ENCODE measurements at regions not wholly inside any gene's neighbourhood (a gene's known extent, or its start where the extent isn't known, plus 50 kb on each side); places are given as distances from the start of the nearest gene placed in this dataset.

GRCh38 chr1:99527078-99527477 lies 118.8 kb upstream of the PALMD start:
- Histone ChIP-seq H3K36me3 (ENCODE audit: control insufficient read depth in 2 of 2, insufficient read depth in 2 of 2, low read length in 1 of 2) (no peaks in the 10 kb centered on the region), H3K27ac (ENCODE audit: low read depth in 1 of 2, low read length in 1 of 2) (no peak overlapping the region), H3K4me1 (ENCODE audit: control insufficient read depth in 2 of 2, insufficient read depth in 2 of 2, low read length in 2 of 2) (no peaks in the 10 kb centered on the region), H3K4me3 (ENCODE audit: low read length in 2 of 2) (no peak overlapping the region), H3K27me3 (ENCODE audit: control insufficient read depth in 2 of 2, insufficient read depth in 1 of 2, low read length in 1 of 2) (no peaks in the 10 kb centered on the region), H3K9me3 (ENCODE audit: control insufficient read depth in 2 of 2, insufficient read depth in 1 of 2, low read length in 1 of 2) (no peaks in the 10 kb centered on the region)
- 90% methylated on average over 3 of the region's 3 CpGs for WGBS
- DNase-seq (ENCODE audit: low read depth in 6 of 9, low spot score in 9 of 9): no peak

GRCh38 chr1:99527545-99527944 lies 118.4 kb upstream of the PALMD start:
- H3K27me3 ChIP-seq (ENCODE audit: control insufficient read depth in 2 of 2, insufficient read depth in 1 of 2, low read length in 1 of 2): no peaks in the 10 kb centered on the region
- no peaks in the 10 kb centered on the region for H3K36me3 ChIP-seq (ENCODE audit: control insufficient read depth in 2 of 2, insufficient read depth in 2 of 2, low read length in 1 of 2)
- 85% methylated on average over 3 of the region's 3 CpGs for WGBS
- H3K27ac ChIP-seq (ENCODE audit: low read depth in 1 of 2, low read length in 1 of 2): no peak overlapping the region
- no peaks in the 10 kb centered on the region for H3K9me3 ChIP-seq (ENCODE audit: control insufficient read depth in 2 of 2, insufficient read depth in 1 of 2, low read length in 1 of 2)
- DNase-seq (ENCODE audit: low read depth in 6 of 9, low spot score in 9 of 9): no peak
- no peak overlapping the region for H3K4me3 ChIP-seq (ENCODE audit: low read length in 2 of 2)
- H3K4me1 ChIP-seq (ENCODE audit: control insufficient read depth in 2 of 2, insufficient read depth in 2 of 2, low read length in 2 of 2): no peaks in the 10 kb centered on the region

- no peaks in the 10 kb centered on the region for H3K36me3 ChIP-seq (ENCODE audit: control insufficient read depth in 2 of 2, insufficient read depth in 2 of 2, low read length in 1 of 2)
- no peaks in the 10 kb centered on the region for H3K27me3 ChIP-seq (ENCODE audit: control insufficient read depth in 2 of 2, insufficient read depth in 1 of 2, low read length in 1 of 2)
- no peaks in the 10 kb centered on the region for H3K4me1 ChIP-seq (ENCODE audit: control insufficient read depth in 2 of 2, insufficient read depth in 2 of 2, low read length in 2 of 2)
- H3K27ac ChIP-seq (ENCODE audit: low read depth in 1 of 2, low read length in 1 of 2): no peak overlapping the region
- DNase-seq (ENCODE audit: low read depth in 6 of 9, low spot score in 9 of 9): no peak
- H3K4me3 ChIP-seq (ENCODE audit: low read length in 2 of 2): no peak overlapping the region
- 88% methylated on average over 3 of the region's 3 CpGs for WGBS
- no peaks in the 10 kb centered on the region for H3K9me3 ChIP-seq (ENCODE audit: control insufficient read depth in 2 of 2, insufficient read depth in 1 of 2, low read length in 1 of 2)
These were observed 116.9 kb upstream of the PALMD start for GRCh38 chr1:99529002-99529401.

- Histone ChIP-seq H3K27ac (ENCODE audit: low read depth in 1 of 2, low read length in 1 of 2) (no peak overlapping the region), H3K36me3 (ENCODE audit: control insufficient read depth in 2 of 2, insufficient read depth in 2 of 2, low read length in 1 of 2) (no peaks in the 10 kb centered on the region), H3K4me1 (ENCODE audit: control insufficient read depth in 2 of 2, insufficient read depth in 2 of 2, low read length in 2 of 2) (no peaks in the 10 kb centered on the region), H3K9me3 (ENCODE audit: control insufficient read depth in 2 of 2, insufficient read depth in 1 of 2, low read length in 1 of 2) (no peaks in the 10 kb centered on the region), H3K27me3 (ENCODE audit: control insufficient read depth in 2 of 2, insufficient read depth in 1 of 2, low read length in 1 of 2) (no peaks in the 10 kb centered on the region), H3K4me3 (ENCODE audit: low read length in 2 of 2) (no peak overlapping the region)
- DNase-seq (ENCODE audit: low read depth in 6 of 9, low spot score in 9 of 9): no peak
- WGBS: 95% methylated on average over 5 of the region's 5 CpGs
These were observed 114.2 kb upstream of the PALMD start for GRCh38 chr1:99531578-99532275.

- Histone ChIP-seq H3K4me3 (ENCODE audit: low read length in 2 of 2) (no peak overlapping the region), H3K36me3 (ENCODE audit: control insufficient read depth in 2 of 2, insufficient read depth in 2 of 2, low read length in 1 of 2) (no peaks in the 10 kb centered on the region), H3K27ac (ENCODE audit: low read depth in 1 of 2, low read length in 1 of 2) (no peak overlapping the region), H3K27me3 (ENCODE audit: control insufficient read depth in 2 of 2, insufficient read depth in 1 of 2, low read length in 1 of 2) (no peaks in the 10 kb centered on the region), H3K4me1 (ENCODE audit: control insufficient read depth in 2 of 2, insufficient read depth in 2 of 2, low read length in 2 of 2) (no peaks in the 10 kb centered on the region), H3K9me3 (ENCODE audit: control insufficient read depth in 2 of 2, insufficient read depth in 1 of 2, low read length in 1 of 2) (no peaks in the 10 kb centered on the region)
- DNase-seq (ENCODE audit: low read depth in 6 of 9, low spot score in 9 of 9): no peak
- 80% methylated on average over 1 of the region's 1 CpG for WGBS
These were observed 113.7 kb upstream of the PALMD start for GRCh38 chr1:99532276-99532580.

- Histone ChIP-seq H3K27ac (ENCODE audit: low read depth in 1 of 2, low read length in 1 of 2) (no peak overlapping the region), H3K27me3 (ENCODE audit: control insufficient read depth in 2 of 2, insufficient read depth in 1 of 2, low read length in 1 of 2) (no peaks in the 10 kb centered on the region), H3K4me1 (ENCODE audit: control insufficient read depth in 2 of 2, insufficient read depth in 2 of 2, low read length in 2 of 2) (no peaks in the 10 kb centered on the region), H3K36me3 (ENCODE audit: control insufficient read depth in 2 of 2, insufficient read depth in 2 of 2, low read length in 1 of 2) (no peaks in the 10 kb centered on the region), H3K4me3 (ENCODE audit: low read length in 2 of 2) (no peak overlapping the region), H3K9me3 (ENCODE audit: control insufficient read depth in 2 of 2, insufficient read depth in 1 of 2, low read length in 1 of 2) (no peaks in the 10 kb centered on the region)
- 89% methylated on average over 9 of the region's 9 CpGs for whole genome bisulfite sequencing
- DNase-seq (ENCODE audit: low read depth in 6 of 9, low spot score in 9 of 9): no peak
These were observed 111.8 kb upstream of the PALMD start for GRCh38 chr1:99533909-99534637.

- WGBS: 69% methylated on average over 1 of the region's 1 CpG
These were observed 111.3 kb upstream of the PALMD start for GRCh38 chr1:99534638-99534930.

GRCh38 chr1:99535470-99536164 lies 110.3 kb upstream of the PALMD start:
- no peaks in the 10 kb centered on the region for H3K9me3 ChIP-seq (ENCODE audit: control insufficient read depth in 2 of 2, insufficient read depth in 1 of 2, low read length in 1 of 2)
- no peaks in the 10 kb centered on the region for H3K4me1 ChIP-seq (ENCODE audit: control insufficient read depth in 2 of 2, insufficient read depth in 2 of 2, low read length in 2 of 2)
- no peak overlapping the region for H3K4me3 ChIP-seq (ENCODE audit: low read length in 2 of 2)
- WGBS: 94% methylated on average over 7 of the region's 7 CpGs
- DNase-seq (ENCODE audit: low read depth in 6 of 9, low spot score in 9 of 9): no peak
- H3K27ac ChIP-seq (ENCODE audit: low read depth in 1 of 2, low read length in 1 of 2): no peak overlapping the region
- no peaks in the 10 kb centered on the region for H3K27me3 ChIP-seq (ENCODE audit: control insufficient read depth in 2 of 2, insufficient read depth in 1 of 2, low read length in 1 of 2)
- no peaks in the 10 kb centered on the region for H3K36me3 ChIP-seq (ENCODE audit: control insufficient read depth in 2 of 2, insufficient read depth in 2 of 2, low read length in 1 of 2)

More at GRCh38 chr1:99534638-99534930, 111.3 kb upstream of the PALMD start:
- no peak for DNase-seq (ENCODE audit: low read depth in 6 of 9, low spot score in 9 of 9)
- Histone ChIP-seq H3K4me3 (ENCODE audit: low read length in 2 of 2) (no peak overlapping the region), H3K9me3 (ENCODE audit: control insufficient read depth in 2 of 2, insufficient read depth in 1 of 2, low read length in 1 of 2) (no peaks in the 10 kb centered on the region), H3K27me3 (ENCODE audit: control insufficient read depth in 2 of 2, insufficient read depth in 1 of 2, low read length in 1 of 2) (no peaks in the 10 kb centered on the region), H3K27ac (ENCODE audit: low read depth in 1 of 2, low read length in 1 of 2) (no peak overlapping the region), H3K4me1 (ENCODE audit: control insufficient read depth in 2 of 2, insufficient read depth in 2 of 2, low read length in 2 of 2) (no peaks in the 10 kb centered on the region), H3K36me3 (ENCODE audit: control insufficient read depth in 2 of 2, insufficient read depth in 2 of 2, low read length in 1 of 2) (no peaks in the 10 kb centered on the region)

GRCh38 chr1:99537886-99538617 lies 107.9 kb upstream of the PALMD start:
- H3K4me1 ChIP-seq (ENCODE audit: control insufficient read depth in 2 of 2, insufficient read depth in 2 of 2, low read length in 2 of 2): no peaks in the 10 kb centered on the region
- H3K27ac ChIP-seq (ENCODE audit: low read depth in 1 of 2, low read length in 1 of 2): no peak overlapping the region
- H3K4me3 ChIP-seq (ENCODE audit: low read length in 2 of 2): no peak overlapping the region
- WGBS: 45% methylated on average over 5 of the region's 5 CpGs
- no peaks in the 10 kb centered on the region for H3K27me3 ChIP-seq (ENCODE audit: control insufficient read depth in 2 of 2, insufficient read depth in 1 of 2, low read length in 1 of 2)
- no peaks in the 10 kb centered on the region for H3K9me3 ChIP-seq (ENCODE audit: control insufficient read depth in 2 of 2, insufficient read depth in 1 of 2, low read length in 1 of 2)
- no peaks in the 10 kb centered on the region for H3K36me3 ChIP-seq (ENCODE audit: control insufficient read depth in 2 of 2, insufficient read depth in 2 of 2, low read length in 1 of 2)
- DNase-seq (ENCODE audit: low read depth in 6 of 9, low spot score in 9 of 9): no peak
